NOMO-1 (cell line): ENCODE measurements at regions not wholly inside any gene's neighbourhood (a gene's known extent, or its start where the extent isn't known, plus 50 kb on each side); places are given as distances from the start of the nearest gene placed in this dataset.
"Not testable (repeated sequence)": the region's sequence is repeated elsewhere in the genome, so short reads cannot be mapped to it uniquely, and the experiment has no call there.

Experiments used
- DNase-seq, 2 experiments: peaks; one replicate each; lab custom pipeline; 2025; ENCODE audit not compliant: unreplicated experiment in 2 of 2; lab: John Stamatoyannopoulos, UW

DNA sequence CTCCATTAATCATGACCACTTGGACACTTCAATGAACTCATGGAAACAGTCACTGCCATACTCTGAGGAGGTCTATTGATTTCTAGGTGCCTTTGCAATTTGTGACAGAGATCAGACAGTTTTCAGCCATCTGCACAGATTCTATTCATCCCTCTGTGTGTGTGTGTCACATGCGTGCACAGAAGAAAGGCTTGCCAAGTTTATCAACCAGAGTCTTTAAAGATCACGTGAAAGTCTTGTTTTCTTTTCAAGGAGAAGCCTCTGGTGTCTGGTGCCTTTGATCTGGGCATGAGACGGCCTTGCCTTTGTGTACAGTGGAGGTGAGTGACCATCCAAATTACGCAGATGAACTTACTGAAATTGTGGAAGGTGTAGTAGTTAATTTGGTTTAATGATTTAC is 164.2 kb downstream of the VAPA start:
- DNase-seq, result no peak

DNA sequence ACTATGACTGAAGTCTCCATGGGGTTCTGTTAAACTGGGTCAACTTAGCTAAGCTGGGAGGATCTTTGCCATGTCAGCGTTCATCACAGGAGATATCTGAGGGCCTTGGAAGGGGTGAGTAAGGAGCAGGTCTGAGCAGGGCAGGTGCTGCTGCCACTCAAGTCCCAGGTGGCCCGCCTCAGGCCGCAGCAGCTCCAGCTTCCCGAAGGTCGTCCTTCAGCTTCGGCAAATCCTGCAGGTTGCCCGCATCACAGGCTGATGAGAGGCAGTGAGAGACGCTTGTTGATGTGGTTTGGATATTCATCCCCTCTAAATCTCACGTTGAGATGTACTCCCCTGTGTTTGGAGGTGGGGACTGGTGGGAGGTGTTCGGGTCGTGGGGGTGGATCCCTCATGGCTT is 166.6 kb downstream of the VAPA start:
- no peak for DNase-seq

- no peak for DNase-seq
These were observed 167.7 kb downstream of the VAPA start for GRCh38 chr18:10081492-10081891.

DNA sequence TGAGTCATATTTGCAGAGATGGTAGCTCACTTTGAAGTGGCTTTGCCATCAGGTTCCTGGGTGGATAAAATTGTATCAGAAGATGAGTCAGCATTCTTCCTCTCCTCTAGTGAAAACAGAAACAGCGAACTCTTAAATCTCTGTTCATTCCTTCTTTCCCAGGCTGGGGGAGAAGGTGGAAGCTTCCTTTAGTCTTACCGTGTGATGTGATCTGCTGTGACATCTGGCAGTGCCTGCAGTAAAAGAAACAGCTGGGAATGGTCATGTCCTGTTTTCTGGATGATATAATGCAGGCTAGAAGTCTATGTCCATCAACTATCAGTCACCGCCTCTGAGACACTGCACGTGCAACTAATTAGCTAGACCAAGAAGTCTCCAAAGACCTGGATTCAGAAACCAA is 171.6 kb downstream of the VAPA start:
- no peak for DNase-seq

DNA sequence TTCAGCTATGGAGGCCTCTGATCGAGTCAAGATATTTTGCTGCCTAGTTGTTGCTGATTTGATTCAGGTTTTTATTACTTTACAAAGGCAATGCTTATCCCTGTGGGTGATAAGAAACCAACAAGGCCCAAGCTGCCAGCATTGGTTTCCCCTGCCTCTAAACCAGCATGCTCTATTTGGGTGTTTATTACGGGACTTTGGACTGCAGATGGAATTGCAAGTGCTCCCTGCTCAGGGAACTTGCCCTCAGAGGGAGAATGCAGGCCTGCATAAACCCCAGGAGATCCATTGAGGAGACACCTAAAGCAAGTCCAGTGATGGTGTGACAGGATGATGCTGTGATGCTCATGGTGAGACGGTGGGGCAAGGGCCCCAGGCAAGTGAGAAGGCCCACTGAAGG is 172.1 kb downstream of the VAPA start:
- DNase-seq, result no peak

GRCh38 chr18:10086458-10087210 is 172.8 kb downstream of the VAPA start:
- no peak for DNase-seq

GRCh38 chr18:10088734-10089133 is 174.9 kb downstream of the VAPA start:
- no peak for DNase-seq

GRCh38 chr18:10089881-10090280 is 176.1 kb downstream of the VAPA start:
- DNase-seq, result no peak

GRCh38 chr18:10090668-10091067 is 176.9 kb downstream of the VAPA start:
- no peak for DNase-seq

DNA sequence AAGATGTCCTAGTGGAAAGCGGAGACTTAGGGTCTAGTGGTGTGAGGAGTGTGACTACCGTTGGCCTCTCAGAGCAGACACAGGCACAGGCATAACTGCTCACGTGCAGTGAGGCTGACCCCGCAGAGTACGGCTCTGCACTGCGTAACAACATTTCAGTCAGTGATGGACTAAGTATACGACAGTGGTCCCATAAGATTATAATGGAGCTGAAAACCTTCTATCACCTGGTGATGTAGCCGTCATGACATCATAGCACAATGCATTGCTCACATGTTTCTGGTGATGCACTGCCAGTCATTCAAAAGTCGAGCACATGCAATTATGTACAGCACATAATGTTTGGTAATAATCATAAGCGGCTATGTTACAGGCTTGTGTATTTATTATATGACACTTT is 179.6 kb downstream of the VAPA start:
- no peak for DNase-seq

DNA sequence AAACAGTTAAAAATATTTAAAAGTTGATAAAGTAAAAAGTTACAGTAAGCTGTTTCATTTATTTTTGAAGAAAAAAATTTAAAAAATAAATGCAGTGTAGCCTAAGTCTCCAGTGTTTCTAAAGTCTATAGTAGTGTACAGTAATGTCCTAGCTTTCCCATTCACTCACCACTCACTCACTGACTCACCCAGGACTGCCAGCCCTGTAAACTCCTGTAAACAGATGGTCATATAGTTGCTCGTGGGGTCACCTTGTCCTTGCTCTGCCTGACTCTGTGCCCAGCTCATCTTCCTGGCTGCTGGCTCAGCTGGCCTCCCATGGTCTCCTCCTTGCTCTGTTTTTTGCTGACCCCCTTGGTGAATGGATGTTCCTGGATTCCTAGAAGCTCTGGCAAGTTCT is 180.3 kb downstream of the VAPA start:
- no peak for DNase-seq

DNA sequence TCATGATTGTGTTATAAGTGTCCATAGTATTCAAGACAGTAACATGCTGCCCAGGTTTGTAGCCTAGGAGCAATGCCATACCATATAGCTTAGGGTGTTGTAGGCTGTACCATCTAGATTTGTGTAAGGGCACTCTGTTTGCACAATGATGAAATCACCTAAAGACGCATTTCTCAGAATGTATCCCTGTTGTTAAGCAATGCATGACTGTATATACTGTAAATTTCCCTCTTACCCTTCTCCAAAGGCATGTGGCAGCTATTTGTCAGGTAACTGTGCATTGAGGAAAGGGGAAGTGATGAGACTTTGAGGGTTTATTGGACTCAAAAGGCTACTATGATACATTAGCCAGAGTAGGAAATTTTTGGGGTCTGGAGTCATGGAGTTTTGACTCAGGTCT is 180.8 kb downstream of the VAPA start:
- peak; percentile 67 to 74 for DNase-seq

DNA sequence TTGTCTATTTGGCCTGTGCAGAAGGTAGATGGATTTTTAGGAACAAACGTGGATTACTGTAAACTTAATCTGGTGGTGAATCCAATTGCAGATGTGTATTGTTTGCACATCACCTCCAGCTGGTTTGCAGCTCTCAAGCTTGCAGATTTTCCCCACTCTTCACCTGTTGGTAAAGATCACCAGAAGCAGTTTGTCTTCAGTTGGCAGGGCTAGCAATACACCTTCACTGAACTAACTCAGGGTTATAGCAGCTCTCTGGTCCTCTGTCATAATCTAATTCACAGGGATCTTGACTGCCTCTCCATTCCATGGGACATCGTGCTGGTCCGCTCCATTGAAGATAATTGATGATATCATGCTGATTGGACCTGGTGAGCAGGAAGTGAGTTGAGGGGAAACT is 181.5 kb downstream of the VAPA start:
- no peak for DNase-seq

DNA sequence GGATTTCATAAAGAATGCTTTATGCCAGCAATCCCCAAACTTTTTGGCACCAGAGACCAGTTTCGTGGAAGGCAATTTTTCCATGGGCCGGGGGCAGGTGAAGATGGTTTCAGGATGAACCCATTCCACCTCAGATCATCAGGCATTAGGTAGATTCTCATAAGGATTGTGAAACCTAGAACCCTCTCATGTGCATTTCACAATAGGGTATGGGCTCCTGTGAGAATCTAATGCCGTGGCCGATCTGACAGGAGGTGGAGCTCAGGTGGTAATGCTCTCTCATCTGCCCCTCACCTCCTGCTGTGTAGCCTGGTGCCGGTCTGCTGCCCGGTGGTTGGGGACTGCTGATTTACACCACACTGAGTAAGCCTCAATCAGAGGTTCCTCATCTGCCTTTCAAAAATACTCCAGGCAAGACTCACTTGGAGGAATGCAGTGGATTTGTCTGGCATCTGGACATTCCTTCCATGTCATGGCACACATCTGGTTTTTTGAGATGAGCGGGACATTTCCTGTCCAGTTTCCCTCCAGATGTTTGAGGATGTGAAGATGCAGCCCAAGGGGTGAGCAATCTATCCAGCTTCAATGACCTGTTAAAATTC is 185.8 kb downstream of the VAPA start:
- DNase-seq, result peak in 1 of 2 experiments; percentile 7

DNA sequence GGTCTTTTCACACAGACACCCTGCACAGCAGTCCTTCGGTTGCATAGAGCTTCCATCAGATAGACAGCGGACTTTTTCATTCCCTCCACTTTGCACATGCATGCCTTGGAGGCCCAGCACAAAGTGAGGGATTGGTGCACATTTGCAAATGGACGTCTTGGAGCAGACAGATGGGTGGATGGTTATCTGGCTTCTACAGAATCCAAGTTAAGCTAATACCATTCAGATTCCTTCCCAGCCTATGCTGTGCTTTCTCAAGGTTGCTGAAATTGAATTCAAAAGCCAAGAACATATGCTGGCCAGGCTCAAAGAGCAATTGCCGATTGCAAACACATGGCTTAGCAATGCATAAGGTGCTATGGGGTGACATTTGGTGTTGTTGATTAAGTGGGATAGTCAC is 186.4 kb downstream of the VAPA start:
- DNase-seq, result no peak

DNA sequence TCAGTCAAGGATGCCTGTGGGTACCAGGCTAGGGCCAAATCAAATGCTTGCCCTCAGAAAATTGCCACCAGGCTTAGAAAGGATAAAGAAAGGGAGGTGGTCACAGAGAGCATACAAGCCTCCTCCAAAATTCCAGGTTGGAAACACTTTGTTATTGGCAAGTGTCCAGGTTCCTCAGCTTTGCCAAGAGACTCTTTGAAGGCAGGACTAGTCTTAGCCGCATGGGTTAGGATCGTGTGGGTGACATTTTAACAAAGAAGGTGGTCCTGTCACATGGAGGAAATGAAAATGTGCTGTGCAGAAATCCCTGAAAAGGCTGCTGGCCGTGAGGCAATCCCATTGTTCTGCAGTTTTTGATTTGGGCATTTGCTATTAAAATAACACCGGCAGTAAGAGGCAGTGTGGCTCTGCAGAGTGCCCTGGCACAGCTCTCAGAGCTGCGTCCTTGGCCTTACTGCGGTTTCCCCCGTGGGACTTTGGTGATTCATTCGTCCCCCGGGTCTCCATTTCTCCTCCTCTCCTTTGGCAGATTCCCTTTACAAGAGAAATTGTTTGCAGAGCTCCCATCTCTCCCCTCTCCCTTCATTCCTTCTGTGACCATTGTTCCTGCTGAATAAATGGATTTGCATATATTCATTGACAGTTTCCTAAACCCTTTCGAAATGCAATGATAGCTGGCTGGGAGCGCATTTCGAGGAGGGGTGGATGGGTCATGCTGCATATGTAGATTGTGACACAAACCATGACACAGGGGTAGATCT is 187.3 kb downstream of the VAPA start:
- no peak for DNase-seq

DNA sequence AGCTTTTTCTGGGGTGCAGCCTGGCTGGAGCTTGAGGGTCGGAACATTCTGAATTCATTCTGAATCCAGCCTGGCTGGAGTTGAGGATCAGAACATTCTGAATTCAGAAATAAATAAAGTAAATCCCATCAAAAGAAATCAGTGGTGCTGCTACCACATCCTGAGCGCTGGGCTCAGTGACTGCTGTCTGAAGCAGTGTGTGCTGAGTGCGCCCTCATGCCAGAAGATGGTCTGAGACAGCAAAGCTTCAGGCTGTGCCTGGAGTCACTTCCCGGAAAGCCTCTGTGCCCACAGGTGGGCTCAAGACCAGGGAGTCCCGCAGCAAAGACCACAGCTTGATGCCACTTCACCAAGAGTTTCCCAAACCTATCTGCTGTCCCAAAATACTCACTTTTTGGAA is 187.9 kb downstream of the VAPA start:
- DNase-seq, result no peak

GRCh38 chr18:10105118-10105517 is 191.3 kb downstream of the VAPA start:
- not testable (repeated sequence) for DNase-seq

DNA sequence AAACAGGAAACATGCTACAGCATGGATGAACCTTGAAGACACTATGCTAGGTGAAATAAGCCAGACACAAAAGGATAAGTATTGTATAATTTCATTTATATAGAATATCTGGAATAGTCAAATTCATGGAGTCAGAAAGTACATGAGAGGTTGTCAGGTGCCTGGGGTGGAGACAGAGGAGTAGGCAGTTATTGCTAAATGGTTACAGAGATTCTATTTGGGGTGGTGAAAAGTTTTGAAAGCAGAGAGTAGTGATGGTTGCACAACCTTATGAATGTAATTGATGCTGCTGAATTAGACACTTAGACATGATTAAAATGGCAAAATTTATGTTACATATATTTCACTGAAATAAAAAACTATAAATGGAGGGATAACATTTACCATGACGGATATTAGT is 197.4 kb downstream of the VAPA start:
- DNase-seq, result peak; percentile 87 to 88

GRCh38 chr18:10111944-10112343 is 198.1 kb downstream of the VAPA start:
- DNase-seq, result peak; percentile 52 to 63

DNA sequence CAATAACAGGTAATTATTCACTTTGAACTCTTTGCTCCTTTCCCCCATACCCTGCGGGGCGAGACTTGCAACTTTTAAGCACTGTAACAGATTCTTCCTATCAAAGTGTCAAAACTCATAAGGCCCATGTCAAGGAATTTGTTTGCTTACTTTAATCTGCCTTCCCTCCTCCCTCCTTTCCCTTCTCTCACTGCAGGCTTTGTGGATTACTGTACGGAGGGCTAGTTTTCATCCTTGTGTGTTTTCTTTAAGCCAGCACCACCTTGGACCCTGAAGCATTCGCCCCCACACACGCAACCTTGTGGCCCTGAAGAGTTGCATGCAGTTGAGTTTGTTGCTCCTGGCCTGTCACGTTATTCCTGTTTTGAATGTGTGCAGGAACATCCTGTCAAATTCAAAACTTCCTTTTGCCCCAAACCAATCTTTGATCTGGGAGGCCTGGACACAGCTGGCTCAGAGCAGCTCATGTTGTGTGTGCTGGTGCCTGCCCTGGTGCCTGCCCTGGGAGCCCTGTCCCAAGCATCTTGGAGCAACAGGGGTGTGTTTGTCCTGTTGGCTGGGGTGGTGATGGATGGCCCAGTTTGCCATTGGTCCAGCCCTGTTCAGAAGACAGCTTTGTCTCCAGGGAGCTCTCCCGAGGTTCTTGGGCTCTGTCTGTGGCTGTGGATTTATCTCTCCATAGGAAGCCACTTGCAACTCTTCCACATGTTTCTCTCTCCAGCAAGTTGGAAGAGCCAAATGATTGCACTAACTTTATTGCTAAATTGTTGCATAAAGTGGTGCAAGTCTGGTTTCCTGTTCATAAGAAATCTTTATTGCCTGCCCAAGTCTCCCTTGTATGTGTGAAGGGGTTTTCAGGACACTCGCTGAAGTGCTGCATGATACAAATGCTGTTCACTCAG is 199.6 kb downstream of the VAPA start:
- DNase-seq, result peak; percentile 80 to 81
